ENCODE measurements at regions not wholly inside any gene's neighbourhood (a gene's known extent, or its start where the extent isn't known, plus 50 kb on each side); places are given as distances from the start of the nearest gene placed in this dataset.

DNA sequence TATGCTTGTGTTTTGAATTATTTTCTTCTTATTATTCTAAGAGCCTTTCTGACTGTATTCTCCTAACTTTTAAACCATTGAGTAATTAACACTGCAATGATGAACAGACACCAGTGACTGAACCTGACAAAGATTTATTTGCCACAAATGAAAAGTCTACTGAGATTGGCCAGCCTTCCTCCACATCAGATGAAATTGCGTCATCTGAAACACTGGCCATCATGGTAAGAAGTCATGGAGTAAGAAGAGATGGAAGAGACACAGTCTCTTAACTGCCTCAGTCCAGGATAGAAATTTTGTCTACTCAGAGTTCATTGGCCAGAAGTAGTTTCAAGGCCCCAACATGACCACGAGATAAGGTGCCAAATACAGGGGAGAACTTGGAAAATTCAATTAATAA is 357.8 kb downstream of the BMPER start:
- H3K4me1 Mint-ChIP-seq = peaks cover 1% of the 10 kb centered on the region; the same call in 2 of the 3 replicates
- ATAC-seq = no peak
- peaks cover 20% of the 10 kb centered on the region for H3K9me2 ChIP-seq (ENCODE audit: insufficient read depth)
- no peaks in the 10 kb centered on the region; the same call in 2 of the 3 replicates for H3K9me3 Mint-ChIP-seq
- no peaks in the 10 kb centered on the region for H3K27me3 Mint-ChIP-seq (ENCODE audit: insufficient read depth, low read depth, poor library complexity)
- peaks cover 3% of the 10 kb centered on the region; the same call in 1 of the 2 replicates for H3K4me1 ChIP-seq (ENCODE audit: insufficient read depth)
- no peak overlapping the region for H3K27ac ChIP-seq (ENCODE audit: low read depth)
- no peaks in the 10 kb centered on the region for H3F3A ChIP-seq (replicated peaks; ENCODE audit: low read depth)
- no peak overlapping the region for H3K4me2 ChIP-seq
- H3K4me3 Mint-ChIP-seq = no peak overlapping the region
- no peaks in the 10 kb centered on the region for H3K27me3 ChIP-seq (ENCODE audit: insufficient read depth)
- H2AFZ ChIP-seq = no peak overlapping the region
- TF ChIP-seq EZH2 (IDR thresholded peaks at IDR 0.05; ENCODE audit: low read depth, unreplicated experiment) (no peak), ZNF331 (CRISPR knock-in tag; IDR thresholded peaks at IDR 0.05; ENCODE audit: low read depth) (no peak), NANOG (IDR thresholded peaks at IDR 0.05; ENCODE audit: borderline replicate concordance) (no peak), STAT1 (IDR thresholded peaks at IDR 0.05; ENCODE audit: unreplicated experiment) (no peak), JUNB (IDR thresholded peaks at IDR 0.05; ENCODE audit: unreplicated experiment) (no peak), POLR2AphosphoS5 (IDR thresholded peaks at IDR 0.05; ENCODE audit: low read depth) (no peak), EZH2phosphoT487 (IDR thresholded peaks at IDR 0.05; ENCODE audit: unreplicated experiment) (no peak), ZNF114 (CRISPR knock-in tag; IDR thresholded peaks at IDR 0.05) (no peak), CREB1 (CRISPR knock-in tag; IDR thresholded peaks at IDR 0.05; ENCODE audit: low read depth) (no peak)
- TF ChIP-seq, protein P1, sequence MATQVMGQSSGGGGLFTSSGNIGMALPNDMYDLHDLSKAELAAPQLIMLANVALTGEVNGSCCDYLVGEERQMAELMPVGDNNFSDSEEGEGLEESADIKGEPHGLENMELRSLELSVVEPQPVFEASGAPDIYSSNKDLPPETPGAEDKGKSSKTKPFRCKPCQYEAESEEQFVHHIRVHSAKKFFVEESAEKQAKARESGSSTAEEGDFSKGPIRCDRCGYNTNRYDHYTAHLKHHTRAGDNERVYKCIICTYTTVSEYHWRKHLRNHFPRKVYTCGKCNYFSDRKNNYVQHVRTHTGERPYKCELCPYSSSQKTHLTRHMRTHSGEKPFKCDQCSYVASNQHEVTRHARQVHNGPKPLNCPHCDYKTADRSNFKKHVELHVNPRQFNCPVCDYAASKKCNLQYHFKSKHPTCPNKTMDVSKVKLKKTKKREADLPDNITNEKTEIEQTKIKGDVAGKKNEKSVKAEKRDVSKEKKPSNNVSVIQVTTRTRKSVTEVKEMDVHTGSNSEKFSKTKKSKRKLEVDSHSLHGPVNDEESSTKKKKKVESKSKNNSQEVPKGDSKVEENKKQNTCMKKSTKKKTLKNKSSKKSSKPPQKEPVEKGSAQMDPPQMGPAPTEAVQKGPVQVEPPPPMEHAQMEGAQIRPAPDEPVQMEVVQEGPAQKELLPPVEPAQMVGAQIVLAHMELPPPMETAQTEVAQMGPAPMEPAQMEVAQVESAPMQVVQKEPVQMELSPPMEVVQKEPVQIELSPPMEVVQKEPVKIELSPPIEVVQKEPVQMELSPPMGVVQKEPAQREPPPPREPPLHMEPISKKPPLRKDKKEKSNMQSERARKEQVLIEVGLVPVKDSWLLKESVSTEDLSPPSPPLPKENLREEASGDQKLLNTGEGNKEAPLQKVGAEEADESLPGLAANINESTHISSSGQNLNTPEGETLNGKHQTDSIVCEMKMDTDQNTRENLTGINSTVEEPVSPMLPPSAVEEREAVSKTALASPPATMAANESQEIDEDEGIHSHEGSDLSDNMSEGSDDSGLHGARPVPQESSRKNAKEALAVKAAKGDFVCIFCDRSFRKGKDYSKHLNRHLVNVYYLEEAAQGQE (IDR thresholded peaks at IDR 0.05; ENCODE audit: unreplicated experiment) = no peak
- TF ChIP-seq, protein P2, sequence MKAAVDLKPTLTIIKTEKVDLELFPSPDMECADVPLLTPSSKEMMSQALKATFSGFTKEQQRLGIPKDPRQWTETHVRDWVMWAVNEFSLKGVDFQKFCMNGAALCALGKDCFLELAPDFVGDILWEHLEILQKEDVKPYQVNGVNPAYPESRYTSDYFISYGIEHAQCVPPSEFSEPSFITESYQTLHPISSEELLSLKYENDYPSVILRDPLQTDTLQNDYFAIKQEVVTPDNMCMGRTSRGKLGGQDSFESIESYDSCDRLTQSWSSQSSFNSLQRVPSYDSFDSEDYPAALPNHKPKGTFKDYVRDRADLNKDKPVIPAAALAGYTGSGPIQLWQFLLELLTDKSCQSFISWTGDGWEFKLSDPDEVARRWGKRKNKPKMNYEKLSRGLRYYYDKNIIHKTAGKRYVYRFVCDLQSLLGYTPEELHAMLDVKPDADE (IDR thresholded peaks at IDR 0.05) = no peak
- TF ChIP-seq, protein P3, sequence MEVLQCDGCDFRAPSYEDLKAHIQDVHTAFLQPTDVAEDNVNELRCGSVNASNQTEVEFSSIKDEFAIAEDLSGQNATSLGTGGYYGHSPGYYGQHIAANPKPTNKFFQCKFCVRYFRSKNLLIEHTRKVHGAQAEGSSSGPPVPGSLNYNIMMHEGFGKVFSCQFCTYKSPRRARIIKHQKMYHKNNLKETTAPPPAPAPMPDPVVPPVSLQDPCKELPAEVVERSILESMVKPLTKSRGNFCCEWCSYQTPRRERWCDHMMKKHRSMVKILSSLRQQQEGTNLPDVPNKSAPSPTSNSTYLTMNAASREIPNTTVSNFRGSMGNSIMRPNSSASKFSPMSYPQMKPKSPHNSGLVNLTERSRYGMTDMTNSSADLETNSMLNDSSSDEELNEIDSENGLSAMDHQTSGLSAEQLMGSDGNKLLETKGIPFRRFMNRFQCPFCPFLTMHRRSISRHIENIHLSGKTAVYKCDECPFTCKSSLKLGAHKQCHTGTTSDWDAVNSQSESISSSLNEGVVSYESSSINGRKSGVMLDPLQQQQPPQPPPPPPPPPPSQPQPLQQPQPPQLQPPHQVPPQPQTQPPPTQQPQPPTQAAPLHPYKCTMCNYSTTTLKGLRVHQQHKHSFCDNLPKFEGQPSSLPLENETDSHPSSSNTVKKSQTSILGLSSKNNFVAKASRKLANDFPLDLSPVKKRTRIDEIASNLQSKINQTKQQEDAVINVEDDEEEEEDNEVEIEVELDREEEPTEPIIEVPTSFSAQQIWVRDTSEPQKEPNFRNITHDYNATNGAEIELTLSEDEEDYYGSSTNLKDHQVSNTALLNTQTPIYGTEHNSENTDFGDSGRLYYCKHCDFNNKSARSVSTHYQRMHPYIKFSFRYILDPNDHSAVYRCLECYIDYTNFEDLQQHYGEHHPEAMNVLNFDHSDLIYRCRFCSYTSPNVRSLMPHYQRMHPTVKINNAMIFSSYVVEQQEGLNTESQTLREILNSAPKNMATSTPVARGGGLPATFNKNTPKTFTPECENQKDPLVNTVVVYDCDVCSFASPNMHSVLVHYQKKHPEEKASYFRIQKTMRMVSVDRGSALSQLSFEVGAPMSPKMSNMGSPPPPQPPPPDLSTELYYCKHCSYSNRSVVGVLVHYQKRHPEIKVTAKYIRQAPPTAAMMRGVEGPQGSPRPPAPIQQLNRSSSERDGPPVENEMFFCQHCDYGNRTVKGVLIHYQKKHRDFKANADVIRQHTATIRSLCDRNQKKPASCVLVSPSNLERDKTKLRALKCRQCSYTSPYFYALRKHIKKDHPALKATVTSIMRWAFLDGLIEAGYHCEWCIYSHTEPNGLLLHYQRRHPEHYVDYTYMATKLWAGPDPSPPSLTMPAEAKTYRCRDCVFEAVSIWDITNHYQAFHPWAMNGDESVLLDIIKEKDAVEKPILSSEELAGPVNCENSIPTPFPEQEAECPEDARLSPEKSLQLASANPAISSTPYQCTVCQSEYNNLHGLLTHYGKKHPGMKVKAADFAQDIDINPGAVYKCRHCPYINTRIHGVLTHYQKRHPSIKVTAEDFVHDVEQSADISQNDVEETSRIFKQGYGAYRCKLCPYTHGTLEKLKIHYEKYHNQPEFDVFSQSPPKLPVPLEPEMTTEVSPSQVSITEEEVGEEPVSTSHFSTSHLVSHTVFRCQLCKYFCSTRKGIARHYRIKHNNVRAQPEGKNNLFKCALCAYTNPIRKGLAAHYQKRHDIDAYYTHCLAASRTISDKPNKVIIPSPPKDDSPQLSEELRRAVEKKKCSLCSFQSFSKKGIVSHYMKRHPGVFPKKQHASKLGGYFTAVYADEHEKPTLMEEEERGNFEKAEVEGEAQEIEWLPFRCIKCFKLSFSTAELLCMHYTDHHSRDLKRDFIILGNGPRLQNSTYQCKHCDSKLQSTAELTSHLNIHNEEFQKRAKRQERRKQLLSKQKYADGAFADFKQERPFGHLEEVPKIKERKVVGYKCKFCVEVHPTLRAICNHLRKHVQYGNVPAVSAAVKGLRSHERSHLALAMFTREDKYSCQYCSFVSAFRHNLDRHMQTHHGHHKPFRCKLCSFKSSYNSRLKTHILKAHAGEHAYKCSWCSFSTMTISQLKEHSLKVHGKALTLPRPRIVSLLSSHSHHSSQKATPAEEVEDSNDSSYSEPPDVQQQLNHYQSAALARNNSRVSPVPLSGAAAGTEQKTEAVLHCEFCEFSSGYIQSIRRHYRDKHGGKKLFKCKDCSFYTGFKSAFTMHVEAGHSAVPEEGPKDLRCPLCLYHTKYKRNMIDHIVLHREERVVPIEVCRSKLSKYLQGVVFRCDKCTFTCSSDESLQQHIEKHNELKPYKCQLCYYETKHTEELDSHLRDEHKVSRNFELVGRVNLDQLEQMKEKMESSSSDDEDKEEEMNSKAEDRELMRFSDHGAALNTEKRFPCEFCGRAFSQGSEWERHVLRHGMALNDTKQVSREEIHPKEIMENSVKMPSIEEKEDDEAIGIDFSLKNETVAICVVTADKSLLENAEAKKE (CRISPR knock-in tag; IDR thresholded peaks at IDR 0.05) = no peak
- TF ChIP-seq, protein P4, sequence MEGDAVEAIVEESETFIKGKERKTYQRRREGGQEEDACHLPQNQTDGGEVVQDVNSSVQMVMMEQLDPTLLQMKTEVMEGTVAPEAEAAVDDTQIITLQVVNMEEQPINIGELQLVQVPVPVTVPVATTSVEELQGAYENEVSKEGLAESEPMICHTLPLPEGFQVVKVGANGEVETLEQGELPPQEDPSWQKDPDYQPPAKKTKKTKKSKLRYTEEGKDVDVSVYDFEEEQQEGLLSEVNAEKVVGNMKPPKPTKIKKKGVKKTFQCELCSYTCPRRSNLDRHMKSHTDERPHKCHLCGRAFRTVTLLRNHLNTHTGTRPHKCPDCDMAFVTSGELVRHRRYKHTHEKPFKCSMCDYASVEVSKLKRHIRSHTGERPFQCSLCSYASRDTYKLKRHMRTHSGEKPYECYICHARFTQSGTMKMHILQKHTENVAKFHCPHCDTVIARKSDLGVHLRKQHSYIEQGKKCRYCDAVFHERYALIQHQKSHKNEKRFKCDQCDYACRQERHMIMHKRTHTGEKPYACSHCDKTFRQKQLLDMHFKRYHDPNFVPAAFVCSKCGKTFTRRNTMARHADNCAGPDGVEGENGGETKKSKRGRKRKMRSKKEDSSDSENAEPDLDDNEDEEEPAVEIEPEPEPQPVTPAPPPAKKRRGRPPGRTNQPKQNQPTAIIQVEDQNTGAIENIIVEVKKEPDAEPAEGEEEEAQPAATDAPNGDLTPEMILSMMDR (conservative IDR thresholded peaks at IDR 0.05; ENCODE audit: low read depth in 2 of 2) = no peak
- no peak overlapping the region for H3K27ac Mint-ChIP-seq
- H3K36me3 Mint-ChIP-seq (ENCODE audit: low read depth) = no peaks in the 10 kb centered on the region
- no peaks in the 10 kb centered on the region for H4K20me1 ChIP-seq (replicated peaks; ENCODE audit: insufficient read depth)
- H3K79me2 ChIP-seq (replicated peaks; ENCODE audit: insufficient read depth) = no peaks in the 10 kb centered on the region
- no peak overlapping the region for H3K4me3 ChIP-seq
- DNase-seq (ENCODE audit: low spot score) = no peak
- no peaks in the 10 kb centered on the region for H3K36me3 ChIP-seq (ENCODE audit: insufficient read depth)

Measured in GM23338 (cell line).